ENCODE measurements at regions not wholly inside any gene's neighbourhood (a gene's known extent, or its start where the extent isn't known, plus 50 kb on each side); places are given as distances from the start of the nearest gene placed in this dataset.

DNA sequence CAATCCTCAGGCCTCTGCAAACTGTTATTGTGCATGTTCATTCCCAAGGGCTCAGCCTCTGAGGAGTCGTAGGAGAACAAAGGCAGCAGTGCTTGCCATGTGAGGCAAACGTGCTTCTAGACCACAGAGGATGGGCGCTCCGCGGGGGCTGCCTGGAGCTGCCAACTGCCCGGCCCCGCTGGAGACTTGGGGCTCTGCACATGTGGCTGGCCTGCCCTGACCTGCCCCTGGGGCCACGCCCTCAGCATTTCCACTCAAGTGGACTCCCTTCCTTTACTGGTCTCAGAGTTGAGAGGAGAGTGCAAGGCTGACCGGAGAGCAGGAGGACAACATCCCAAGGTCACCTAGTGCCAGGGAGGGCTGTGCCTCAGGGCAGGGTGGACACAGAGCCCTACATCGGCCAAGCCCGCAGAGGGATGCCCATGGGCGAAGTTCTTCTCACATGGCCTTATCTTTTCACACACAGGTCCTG lies 222.3 kb upstream of the ZNF32 start:
- TF ChIP-seq, protein P1, sequence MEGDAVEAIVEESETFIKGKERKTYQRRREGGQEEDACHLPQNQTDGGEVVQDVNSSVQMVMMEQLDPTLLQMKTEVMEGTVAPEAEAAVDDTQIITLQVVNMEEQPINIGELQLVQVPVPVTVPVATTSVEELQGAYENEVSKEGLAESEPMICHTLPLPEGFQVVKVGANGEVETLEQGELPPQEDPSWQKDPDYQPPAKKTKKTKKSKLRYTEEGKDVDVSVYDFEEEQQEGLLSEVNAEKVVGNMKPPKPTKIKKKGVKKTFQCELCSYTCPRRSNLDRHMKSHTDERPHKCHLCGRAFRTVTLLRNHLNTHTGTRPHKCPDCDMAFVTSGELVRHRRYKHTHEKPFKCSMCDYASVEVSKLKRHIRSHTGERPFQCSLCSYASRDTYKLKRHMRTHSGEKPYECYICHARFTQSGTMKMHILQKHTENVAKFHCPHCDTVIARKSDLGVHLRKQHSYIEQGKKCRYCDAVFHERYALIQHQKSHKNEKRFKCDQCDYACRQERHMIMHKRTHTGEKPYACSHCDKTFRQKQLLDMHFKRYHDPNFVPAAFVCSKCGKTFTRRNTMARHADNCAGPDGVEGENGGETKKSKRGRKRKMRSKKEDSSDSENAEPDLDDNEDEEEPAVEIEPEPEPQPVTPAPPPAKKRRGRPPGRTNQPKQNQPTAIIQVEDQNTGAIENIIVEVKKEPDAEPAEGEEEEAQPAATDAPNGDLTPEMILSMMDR (IDR thresholded peaks at IDR 0.05) = no peak
- TF ChIP-seq POLR2A (IDR thresholded peaks at IDR 0.05) = no peak
